HG03196 (cell line): ENCODE measurements at regions not wholly inside any gene's neighbourhood (a gene's known extent, or its start where the extent isn't known, plus 50 kb on each side); places are given as distances from the start of the nearest gene placed in this dataset.

Experiments
- ATAC-seq: cut with Tn5 transposase; IDR thresholded peaks from one replicate; pipeline ENCODE4 v1.9.1; 2021; ENCODE audit not compliant: unreplicated experiment

- ATAC-seq: no peak
These were observed 1500.4 kb upstream of the MIR17HG start for GRCh38 chr13:89846926-89847585.

- ATAC-seq: no peak
These were observed 1494.9 kb upstream of the MIR17HG start for GRCh38 chr13:89852570-89852969.

- ATAC-seq: no peak
These were observed 1491.0 kb upstream of the MIR17HG start for GRCh38 chr13:89856512-89856911.

GRCh38 chr13:89857502-89857901, 1490.0 kb upstream of the MIR17HG start:
- ATAC-seq: no peak

- ATAC-seq: no peak
These were observed 1485.3 kb upstream of the MIR17HG start for GRCh38 chr13:89862011-89862690.

GRCh38 chr13:89862691-89863036, 1484.8 kb upstream of the MIR17HG start:
- ATAC-seq: no peak

GRCh38 chr13:89865164-89866064, 1482.1 kb upstream of the MIR17HG start:
- ATAC-seq: no peak

GRCh38 chr13:89869312-89869711, 1478.2 kb upstream of the MIR17HG start:
- ATAC-seq: no peak

- no peak for ATAC-seq
These were observed 1468.6 kb upstream of the MIR17HG start for GRCh38 chr13:89878904-89879303.

GRCh38 chr13:89880201-89880600, 1467.3 kb upstream of the MIR17HG start:
- ATAC-seq: no peak

GRCh38 chr13:89883893-89884448, 1463.5 kb upstream of the MIR17HG start:
- ATAC-seq: no peak

GRCh38 chr13:89890806-89891205, 1456.7 kb upstream of the MIR17HG start:
- ATAC-seq: no peak

- no peak for ATAC-seq
These were observed 1456.1 kb upstream of the MIR17HG start for GRCh38 chr13:89891416-89891815.

GRCh38 chr13:89897681-89898080, 1449.8 kb upstream of the MIR17HG start:
- ATAC-seq: no peak

GRCh38 chr13:89899302-89900103, 1448.0 kb upstream of the MIR17HG start:
- no peak for ATAC-seq

- ATAC-seq: no peak
These were observed 1447.3 kb upstream of the MIR17HG start for GRCh38 chr13:89900104-89900765.

- ATAC-seq: no peak
These were observed 1445.3 kb upstream of the MIR17HG start for GRCh38 chr13:89902223-89902622.

GRCh38 chr13:89903115-89903514, 1444.4 kb upstream of the MIR17HG start:
- no peak for ATAC-seq

- no peak for ATAC-seq
These were observed 1437.3 kb upstream of the MIR17HG start for GRCh38 chr13:89910166-89910565.

- ATAC-seq: no peak
These were observed 1430.9 kb upstream of the MIR17HG start for GRCh38 chr13:89916551-89916950.
